GM21576 (cell line): ENCODE measurements at regions not wholly inside any gene's neighbourhood (a gene's known extent, or its start where the extent isn't known, plus 50 kb on each side); places are given as distances from the start of the nearest gene placed in this dataset.
"Not testable (repeated sequence)": the region's sequence is repeated elsewhere in the genome, so short reads cannot be mapped to it uniquely, and the experiment has no call there.

Experiments
- ATAC-seq: cut with Tn5 transposase; IDR thresholded peaks from one replicate; pipeline ENCODE4 v1.9.1; 2021; ENCODE audit warnings: mild to moderate bottlenecking, moderate library complexity; ENCODE audit not compliant: unreplicated experiment

GRCh38 chr9:89670801-89671434, 66.1 kb downstream of the GADD45G start:
- ATAC-seq: no peak

GRCh38 chr9:89674667-89675057, 69.8 kb downstream of the GADD45G start:
- ATAC-seq: no peak

GRCh38 chr9:89675058-89675742, 70.4 kb downstream of the GADD45G start:
- ATAC-seq: no peak

GRCh38 chr9:89676281-89676680, 71.5 kb downstream of the GADD45G start:
- ATAC-seq: no peak

- ATAC-seq: no peak
Measured at GRCh38 chr9:89677702-89678395, 73.0 kb downstream of the GADD45G start.

GRCh38 chr9:89678396-89679015, 73.7 kb downstream of the GADD45G start:
- ATAC-seq: no peak

GRCh38 chr9:89679016-89679415, 74.2 kb downstream of the GADD45G start:
- ATAC-seq: no peak

GRCh38 chr9:89679581-89679980, 74.8 kb downstream of the GADD45G start:
- no peak for ATAC-seq

- no peak for ATAC-seq
Measured at GRCh38 chr9:89680547-89681467, 76.0 kb downstream of the GADD45G start.

- not testable (repeated sequence) for ATAC-seq
Measured at GRCh38 chr9:89681468-89681859, 76.7 kb downstream of the GADD45G start.

GRCh38 chr9:89683626-89684025, 78.8 kb downstream of the GADD45G start:
- ATAC-seq: no peak

GRCh38 chr9:89684218-89684617, 79.4 kb downstream of the GADD45G start:
- ATAC-seq: no peak

- no peak for ATAC-seq
Measured at GRCh38 chr9:89684912-89685636, 80.3 kb downstream of the GADD45G start.

- no peak for ATAC-seq
Measured at GRCh38 chr9:89685698-89686097, 80.9 kb downstream of the GADD45G start.

GRCh38 chr9:89686126-89686525, 81.3 kb downstream of the GADD45G start:
- ATAC-seq: no peak

GRCh38 chr9:89686621-89687020, 81.8 kb downstream of the GADD45G start:
- ATAC-seq: no peak

- no peak for ATAC-seq
Measured at GRCh38 chr9:89687188-89687587, 82.4 kb downstream of the GADD45G start.

- no peak for ATAC-seq
Measured at GRCh38 chr9:89687848-89688247, 83.0 kb downstream of the GADD45G start.

- ATAC-seq: not testable (repeated sequence)
Measured at GRCh38 chr9:89689321-89689720, 84.5 kb downstream of the GADD45G start.

- ATAC-seq: peak; percentile 84
Measured at GRCh38 chr9:89690334-89690912, 85.6 kb downstream of the GADD45G start.
